SK-N-MC (cell line): ENCODE measurements at regions not wholly inside any gene's neighbourhood (a gene's known extent, or its start where the extent isn't known, plus 50 kb on each side); places are given as distances from the start of the nearest gene placed in this dataset.

Experiments
- EZH2 ChIP-seq: fragments of 200-600 bp; sonication (generic); IDR thresholded peaks from one replicate; pipeline ENCODE4 v1.6.1; 2017; ENCODE audit warnings: antibody characterized with exemption
- FOXP2 ChIP-seq: optimal IDR thresholded peaks from 2 replicates; pipeline ENCODE3; 2011; ENCODE audit warnings: mild to moderate bottlenecking, moderate library complexity; ENCODE audit not compliant: insufficient read depth; ENCODE audit errors: extremely low read length, control extremely low read depth
- POLR2AphosphoS5 ChIP-seq: IDR thresholded peaks from 2 replicates; pipeline ENCODE4 v1.6.1; 2012; ENCODE audit warnings: mild to moderate bottlenecking, low read depth, low read length, borderline replicate concordance

DNA sequence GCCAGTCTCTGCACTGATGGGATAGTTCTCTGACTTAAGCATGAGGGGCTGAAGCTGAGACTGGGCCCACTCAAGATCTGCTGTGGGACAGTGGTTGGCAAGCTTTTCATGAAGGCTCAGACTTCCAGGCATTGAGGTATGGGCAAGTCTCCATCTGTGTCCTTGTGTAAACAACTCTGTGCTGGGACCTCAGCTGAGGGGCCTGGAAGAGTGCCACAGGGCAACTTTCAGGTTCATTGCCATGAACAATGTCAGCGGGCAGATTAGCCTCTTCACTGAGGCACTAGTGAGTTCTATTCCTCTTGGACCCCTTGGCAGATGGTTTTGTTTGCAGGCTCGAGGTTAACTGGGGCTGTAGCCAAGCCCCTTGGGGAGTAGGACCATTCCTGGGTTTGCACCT is 127.1 kb downstream of the MRPS30 start:
- no peak for TF ChIP-seq POLR2AphosphoS5
- no peak for TF ChIP-seq EZH2
- no peak for TF ChIP-seq FOXP2
